GM18907 (cell line): ENCODE measurements at regions not wholly inside any gene's neighbourhood (a gene's known extent, or its start where the extent isn't known, plus 50 kb on each side); places are given as distances from the start of the nearest gene placed in this dataset.
"Not testable (repeated sequence)": the region's sequence is repeated elsewhere in the genome, so short reads cannot be mapped to it uniquely, and the experiment has no call there.

ENCODE experiments used
- ATAC-seq: cut with Tn5 transposase; IDR thresholded peaks from one replicate; pipeline ENCODE4 v1.9.1; 2021; ENCODE audit warnings: mild to moderate bottlenecking, moderate library complexity; ENCODE audit not compliant: unreplicated experiment

GRCh38 chr13:24992946-24993345, 103.0 kb upstream of the PABPC3 start:
- ATAC-seq = not testable (repeated sequence)

- peak; percentile 68 for ATAC-seq
These were observed 100.6 kb upstream of the PABPC3 start for GRCh38 chr13:24995225-24995804.

GRCh38 chr13:24997367-24997967, 98.5 kb upstream of the PABPC3 start:
- no peak for ATAC-seq

- ATAC-seq = no peak
These were observed 97.5 kb upstream of the PABPC3 start for GRCh38 chr13:24998433-24998832.

GRCh38 chr13:25001476-25002206, 94.3 kb upstream of the PABPC3 start:
- ATAC-seq = no peak

GRCh38 chr13:25002311-25002710, 93.6 kb upstream of the PABPC3 start:
- not testable (repeated sequence) for ATAC-seq

- ATAC-seq = not testable (repeated sequence)
These were observed 91.4 kb upstream of the PABPC3 start for GRCh38 chr13:25004489-25004888.

- peak; percentile 68 for ATAC-seq
These were observed 90.9 kb upstream of the PABPC3 start for GRCh38 chr13:25005050-25005497.

- ATAC-seq = not testable (repeated sequence)
These were observed 88.5 kb upstream of the PABPC3 start for GRCh38 chr13:25007389-25007788.

- ATAC-seq = not testable (repeated sequence)
These were observed 81.5 kb upstream of the PABPC3 start for GRCh38 chr13:25014398-25014973.

- not testable (repeated sequence) for ATAC-seq
These were observed 78.8 kb upstream of the PABPC3 start for GRCh38 chr13:25017176-25017575.

GRCh38 chr13:25017808-25018728, 77.9 kb upstream of the PABPC3 start:
- ATAC-seq = not testable (repeated sequence)

- ATAC-seq = no peak
These were observed 77.2 kb upstream of the PABPC3 start for GRCh38 chr13:25018729-25019115.

GRCh38 chr13:25019741-25020140, 76.2 kb upstream of the PABPC3 start:
- not testable (repeated sequence) for ATAC-seq

GRCh38 chr13:25024175-25024574, 71.8 kb upstream of the PABPC3 start:
- no peak for ATAC-seq

- no peak for ATAC-seq
These were observed 63.8 kb upstream of the PABPC3 start for GRCh38 chr13:25032160-25032559.

- ATAC-seq = no peak
These were observed 61.8 kb upstream of the PABPC3 start for GRCh38 chr13:25034173-25034572.

GRCh38 chr13:25037057-25037813, 58.7 kb upstream of the PABPC3 start:
- ATAC-seq = no peak

GRCh38 chr13:25042151-25042865, 53.6 kb upstream of the PABPC3 start:
- ATAC-seq = no peak
